Ovary (tissue), 7 donors: ENCODE measurements at regions not wholly inside any gene's neighbourhood (a gene's known extent, or its start where the extent isn't known, plus 50 kb on each side); places are given as distances from the start of the nearest gene placed in this dataset.

Experiments
- DNase-seq, 5 donors: peaks; one replicate each; pipeline ENCODE4 v3.0.0-alpha.2; 2019 to 2020
- H3K27ac ChIP-seq, 2 donors: fragments of 200-600 bp; one replicate each; pipeline versions ENCODE4 v1.5.1 to v1.8.0; 2019 to 2022
- H3K27me3 ChIP-seq: fragments of 200-600 bp; one replicate; pipeline ENCODE4 v1.8.0; 2022
- H3K36me3 ChIP-seq: fragments of 200-600 bp; sonication (generic); one replicate; pipeline ENCODE4 v1.5.1; 2019
- H3K4me1 ChIP-seq: one replicate; pipeline ENCODE4 v1.8.1; 2013; ENCODE audit warnings: mild to moderate bottlenecking, moderate library complexity; ENCODE audit not compliant: insufficient read depth
- H3K4me3 ChIP-seq: fragments of 200-600 bp; sonication (generic); one replicate; pipeline ENCODE4 v1.5.1; 2017
- H3K9me3 ChIP-seq, 2 donors: fragments of 200-600 bp in 1 of 2; sonication (generic) in 1 of 2; one replicate each; pipeline versions ENCODE4 v1.5.1 to v1.8.1; 2013 to 2019; ENCODE audit warnings: mild to moderate bottlenecking in 1 of 2, moderate library complexity in 1 of 2
- EP300 ChIP-seq: sonication (generic); formaldehyde crosslinking; IDR thresholded peaks from one replicate; pipeline ENCODE4 v1.6.1; 2017; ENCODE audit warnings: antibody characterized with exemption
- POLR2A ChIP-seq: fragments of 450-650 bp; IDR thresholded peaks from one replicate; pipeline ENCODE4 v1.6.1; 2017; ENCODE audit warnings: antibody characterized with exemption, mild to moderate bottlenecking, moderate library complexity
- WGBS, 3 donors: extraction: QIAGEN DNeasy Blood & Tissue Kit in 1 of 3; methylation state at CpG; one replicate each; pipeline versions ENCODE4 v1.1.5 to v1.1.7; 2013 to 2017; 5-methylcytosine and 5-hydroxymethylcytosine counted together
- intact Hi-C, 4 donors: fragments of 100-400 bp; cut with DNase I; formaldehyde crosslinking; loops; one replicate each; pipeline versions ENCODE4 v1.11.0 to v1.15.1; 2022 to 2023
- TF ChIP-seq, protein P1 (sequence below), 3 donors: fragments of 450-650 bp in 2 of 3; fragments of 200-600 bp in 1 of 3; IDR thresholded peaks; one replicate each; pipeline versions ENCODE4 v1.5.1 to v1.8.0; 2016 to 2022; ENCODE audit warnings: antibody characterized with exemption in 3 of 3, mild to moderate bottlenecking in 1 of 3
- donor health status: DM: no; HTN: no; CAD: no; lungs with moderate emphysema.
- donor health status: DM: no; HTN: no; CAD: no.
- donor health status: Bipolar disorder and iron deficiency.
- donor health status: DM: no; HTN: no; CAD: no.
- donor health status: DM: yes; HTN: yes; CAD: no.

DNA sequence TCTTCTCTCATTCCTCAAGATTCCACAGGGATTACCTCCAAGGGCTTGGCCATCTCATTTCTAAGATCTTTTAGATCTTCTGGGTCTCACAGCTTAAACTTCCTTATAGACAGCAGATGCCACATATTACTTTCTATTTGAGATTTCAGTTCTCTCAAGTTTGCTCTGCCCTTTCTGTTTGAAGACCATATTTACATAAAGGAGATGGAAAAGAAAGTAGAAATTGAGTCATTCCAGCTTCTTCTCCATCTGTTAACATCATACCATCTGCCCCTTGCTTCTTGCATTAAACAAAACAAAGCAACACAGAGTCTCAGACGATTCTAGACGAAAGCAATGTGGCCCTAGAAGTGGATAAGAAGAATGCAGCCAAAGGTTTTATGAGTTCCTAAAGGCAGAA lies 203.4 kb downstream of the TTLL2 start:
- Histone ChIP-seq H3K27ac (no peak overlapping the region), H3K36me3 (no peaks in the 10 kb centered on the region), H3K27me3 (no peaks in the 10 kb centered on the region), H3K4me1 (no peaks in the 10 kb centered on the region), H3K4me3 (no peak overlapping the region), H3K9me3 (no peaks in the 10 kb centered on the region)
- TF ChIP-seq POLR2A (no peak), EP300 (no peak)
- TF ChIP-seq, protein P1, sequence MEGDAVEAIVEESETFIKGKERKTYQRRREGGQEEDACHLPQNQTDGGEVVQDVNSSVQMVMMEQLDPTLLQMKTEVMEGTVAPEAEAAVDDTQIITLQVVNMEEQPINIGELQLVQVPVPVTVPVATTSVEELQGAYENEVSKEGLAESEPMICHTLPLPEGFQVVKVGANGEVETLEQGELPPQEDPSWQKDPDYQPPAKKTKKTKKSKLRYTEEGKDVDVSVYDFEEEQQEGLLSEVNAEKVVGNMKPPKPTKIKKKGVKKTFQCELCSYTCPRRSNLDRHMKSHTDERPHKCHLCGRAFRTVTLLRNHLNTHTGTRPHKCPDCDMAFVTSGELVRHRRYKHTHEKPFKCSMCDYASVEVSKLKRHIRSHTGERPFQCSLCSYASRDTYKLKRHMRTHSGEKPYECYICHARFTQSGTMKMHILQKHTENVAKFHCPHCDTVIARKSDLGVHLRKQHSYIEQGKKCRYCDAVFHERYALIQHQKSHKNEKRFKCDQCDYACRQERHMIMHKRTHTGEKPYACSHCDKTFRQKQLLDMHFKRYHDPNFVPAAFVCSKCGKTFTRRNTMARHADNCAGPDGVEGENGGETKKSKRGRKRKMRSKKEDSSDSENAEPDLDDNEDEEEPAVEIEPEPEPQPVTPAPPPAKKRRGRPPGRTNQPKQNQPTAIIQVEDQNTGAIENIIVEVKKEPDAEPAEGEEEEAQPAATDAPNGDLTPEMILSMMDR (IDR thresholded peaks at IDR 0.05): no peak
- WGBS, 3 donors: 80 to 95% (median 88%) methylated on average over 2 of the region's 2 CpGs
- no peak for DNase-seq
- intact Hi-C loops: loop anchor here in 1 of 4 donors (2.0 kb wide), 1 partner anchor 47 kb away; no protein-coding TSS in a partner anchor

DNA sequence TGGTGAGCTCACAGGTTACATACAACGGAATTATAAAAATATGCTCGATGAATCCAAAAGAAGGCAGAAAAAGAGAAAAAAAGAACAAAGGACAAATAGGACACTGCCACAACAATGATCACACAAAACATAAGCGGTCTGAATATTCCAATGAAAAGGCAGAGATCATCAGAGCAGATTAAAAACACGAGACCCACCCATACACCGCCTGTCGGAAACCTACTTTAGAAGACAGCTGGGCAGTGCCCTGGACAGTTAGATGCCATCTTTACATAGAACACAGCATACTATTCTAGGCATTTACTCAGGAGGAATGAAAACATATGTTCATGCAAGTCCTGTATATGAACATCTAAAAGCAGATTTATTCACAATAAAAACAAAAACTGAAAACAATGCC lies 204.1 kb downstream of the TTLL2 start:
- WGBS, 3 donors: 76 to 80% (median 79%) methylated on average over 6 of the region's 6 CpGs
- intact Hi-C loops: loop anchor here in 1 of 4 donors (2.0 kb wide), 1 partner anchor 48 kb away; no protein-coding TSS in a partner anchor

DNA sequence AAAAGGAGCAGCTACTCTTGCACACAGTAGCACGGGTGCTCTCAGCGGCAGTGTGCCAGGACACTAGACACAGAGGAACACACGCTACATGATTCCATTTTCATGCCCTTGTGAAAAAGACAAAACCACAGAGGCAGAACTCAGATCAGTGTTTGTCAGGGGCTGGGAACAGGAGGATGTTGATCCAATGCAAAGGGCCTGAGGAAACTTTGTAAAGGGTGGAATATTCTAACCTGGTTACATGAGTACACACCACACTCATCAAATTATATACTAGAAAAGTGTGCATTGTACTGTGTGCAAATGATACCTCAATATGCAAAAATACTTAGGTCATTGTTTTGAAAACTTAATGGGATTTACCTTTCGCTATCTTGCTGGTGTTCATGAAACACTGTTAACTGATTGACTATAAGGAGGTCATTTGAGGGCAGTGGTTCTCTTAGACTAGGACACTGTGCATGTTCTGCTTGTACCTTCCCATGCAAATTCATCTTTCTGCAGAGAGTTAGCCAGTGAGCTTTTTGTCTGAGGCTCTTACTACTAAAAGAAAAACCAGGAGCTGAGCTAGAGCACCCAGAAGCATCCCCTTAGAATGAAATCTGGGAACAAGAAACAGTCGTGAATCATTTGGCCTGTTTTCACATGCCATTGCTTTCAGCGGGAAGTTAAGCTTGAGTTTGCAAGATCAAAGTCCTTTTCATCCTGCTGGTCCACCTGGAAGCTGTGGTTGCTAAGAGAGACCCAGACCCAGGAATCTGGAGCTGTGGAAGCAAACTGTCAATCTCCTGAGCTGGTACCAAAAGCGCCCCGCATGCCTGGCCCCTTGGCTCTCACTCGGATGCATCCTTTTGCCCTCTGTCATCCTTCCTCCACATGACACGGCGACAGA lies 204.8 kb downstream of the TTLL2 start:
- no peak overlapping the region for H3K27ac ChIP-seq
- H3K4me3 ChIP-seq: no peak overlapping the region
- no peaks in the 10 kb centered on the region for H3K27me3 ChIP-seq
- H3K4me1 ChIP-seq: no peaks in the 10 kb centered on the region
- H3K36me3 ChIP-seq: no peaks in the 10 kb centered on the region
- TF ChIP-seq, protein P1 (IDR thresholded peaks at IDR 0.05): no peak
- no peak for TF ChIP-seq EP300
- no peak for TF ChIP-seq POLR2A
- no peaks in the 10 kb centered on the region for H3K9me3 ChIP-seq
- intact Hi-C loops: loop anchor here in 1 of 4 donors (2.0 kb wide), 1 partner anchor 49 kb away; no protein-coding TSS in a partner anchor
- DNase-seq: no peak
- 89 to 91% (median 89%) methylated on average over 11 of the region's 11 CpGs for WGBS, 3 donors

More for the DNA sequence above, 204.1 kb downstream of the TTLL2 start:
- H3K4me1 ChIP-seq: no peaks in the 10 kb centered on the region
- no peaks in the 10 kb centered on the region for H3K9me3 ChIP-seq
- H3K27ac ChIP-seq: no peak overlapping the region
- DNase-seq: no peak
- no peak overlapping the region for H3K4me3 ChIP-seq
- no peaks in the 10 kb centered on the region for H3K27me3 ChIP-seq
- TF ChIP-seq EP300 (no peak), POLR2A (no peak)
- TF ChIP-seq, protein P1 (IDR thresholded peaks at IDR 0.05): no peak
- H3K36me3 ChIP-seq: no peaks in the 10 kb centered on the region

DNA sequence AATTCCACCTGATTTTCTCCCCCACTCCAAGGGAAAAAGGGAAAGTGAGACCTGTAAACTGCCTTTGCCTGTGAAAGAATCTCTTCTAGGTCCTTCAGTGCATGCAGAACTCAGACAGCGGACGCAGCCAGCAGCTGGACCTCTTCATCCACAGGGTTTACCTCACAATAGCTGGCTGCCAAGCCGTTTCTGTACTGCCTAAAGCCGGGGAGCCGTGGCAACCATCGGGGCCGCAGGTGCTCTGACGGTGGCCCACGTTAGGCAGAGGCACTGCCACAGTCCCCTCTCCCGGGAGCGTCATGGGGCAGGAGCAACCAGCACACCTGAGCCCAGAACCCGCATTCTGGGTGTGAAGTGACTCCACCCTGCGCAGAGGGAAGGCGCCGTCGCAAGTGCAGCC lies 206.1 kb downstream of the TTLL2 start:
- intact Hi-C loops: no loop called here
- Histone ChIP-seq H3K4me3 (no peak overlapping the region), H3K27ac (no peak overlapping the region), H3K9me3 (no peaks in the 10 kb centered on the region), H3K36me3 (no peaks in the 10 kb centered on the region), H3K4me1 (no peaks in the 10 kb centered on the region), H3K27me3 (no peaks in the 10 kb centered on the region)
- WGBS, 3 donors: 33 to 44% (median 35%) methylated on average over 16 of the region's 16 CpGs
- DNase-seq: peak in 3 of 5 donors; percentile 32 to 67 (median 41)
- TF ChIP-seq, protein P1 (IDR thresholded peaks at IDR 0.05): no peak
- TF ChIP-seq POLR2A (no peak), EP300 (no peak)
